ENCODE measurements at regions not wholly inside any gene's neighbourhood (a gene's known extent, or its start where the extent isn't known, plus 50 kb on each side); places are given as distances from the start of the nearest gene placed in this dataset.

DNA sequence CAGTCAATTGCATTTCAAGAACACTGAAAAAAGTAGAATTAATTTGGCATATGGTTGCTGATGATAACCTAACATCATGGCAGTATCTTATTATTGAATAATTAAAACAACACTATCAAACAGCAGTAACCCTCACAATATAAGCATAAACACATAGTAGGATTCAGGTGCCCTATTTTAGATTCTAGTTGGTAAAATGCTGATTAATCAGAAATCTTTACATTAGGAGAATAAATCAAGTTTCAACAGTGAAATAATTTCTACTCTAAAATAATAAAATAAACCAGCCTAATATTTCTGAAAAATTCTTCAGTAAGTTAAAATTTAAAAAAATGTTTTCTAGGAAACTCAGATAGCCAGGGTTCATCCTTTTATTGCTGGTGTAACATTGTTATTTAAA, 76.4 kb upstream of the NUDT12 start:
- no peaks in the 10 kb centered on the region for H3K27me3 ChIP-seq (ENCODE audit: control insufficient read depth, insufficient read depth, low read length)
- no peak overlapping the region for H3K4ac ChIP-seq (ENCODE audit: low read depth, low read length)
- H2AFZ ChIP-seq (replicated peaks; ENCODE audit: low read length, poor library complexity) = no peak overlapping the region
- no peaks in the 10 kb centered on the region for H3K9me3 ChIP-seq (ENCODE audit: control insufficient read depth, insufficient read depth, low read length)
- CTCF ChIA-PET = no interaction called here
- POLR2A ChIA-PET (ENCODE audit: unreplicated experiment) = no interaction called here
- no peak overlapping the region for H4K91ac ChIP-seq (ENCODE audit: insufficient read depth, low read depth, low read length)
- no peak overlapping the region for H3K4me2 ChIP-seq (ENCODE audit: low read depth, low read length)
- H4K5ac ChIP-seq (ENCODE audit: low read depth, low read length) = no peak overlapping the region
- intact Hi-C loops (cut with micrococcal nuclease) (no loop called here), dilution Hi-C loops (cut with HindIII; ENCODE audit: low sequenced_read_pairs, unreplicated experiment) (no loop called here), in situ Hi-C loops (cut with MboI; ENCODE audit: low sequenced_read_pairs) (no loop called here)
- no peak overlapping the region for H3K4me3 ChIP-seq (ENCODE audit: insufficient read depth, low read depth, low read length)
- H2BK120ac ChIP-seq (ENCODE audit: low read depth, low read length) = no peak overlapping the region
- no peak overlapping the region for H3K9ac ChIP-seq (ENCODE audit: low read depth, low read length)
- H3K14ac ChIP-seq (replicated peaks; ENCODE audit: low read depth, low read length) = no peak overlapping the region
- H3K56ac ChIP-seq (ENCODE audit: extremely low read depth, insufficient read depth, low read length) = no peak overlapping the region
- DNase-seq (no peak), ATAC-seq (ENCODE audit: low read depth) (no peak)
- TF ChIP-seq MAFK (IDR thresholded peaks at IDR 0.05; ENCODE audit: low read depth, low read length) (peak; percentile 77), CHD1 (IDR thresholded peaks at IDR 0.05; ENCODE audit: low read depth, low read length) (no peak), SMC3 (IDR thresholded peaks at IDR 0.05; ENCODE audit: low read depth, low read length) (no peak)
- H3K4me1 ChIP-seq (ENCODE audit: control insufficient read depth, insufficient read depth, low read length) = no peaks in the 10 kb centered on the region
- H3K18ac ChIP-seq (ENCODE audit: low read depth, low read length) = no peak overlapping the region
- H4K8ac ChIP-seq (ENCODE audit: low read depth in 2 of 2, low read length in 2 of 2) = no peak overlapping the region
- H4K20me1 ChIP-seq (ENCODE audit: insufficient read depth, low read length) = no peaks in the 10 kb centered on the region
- no peak overlapping the region for H2AK5ac ChIP-seq (ENCODE audit: low read depth, low read length)
- no peaks in the 10 kb centered on the region for H3K9me1 ChIP-seq (ENCODE audit: insufficient read depth, low read length)
- no peak overlapping the region for H3K27ac ChIP-seq (ENCODE audit: insufficient read depth, low read length)
- no peaks in the 10 kb centered on the region for H3K36me3 ChIP-seq (ENCODE audit: control insufficient read depth, insufficient read depth, low read length)
- H3K79me1 ChIP-seq (ENCODE audit: low read depth in 1 of 2, low read length in 2 of 2) = no peaks in the 10 kb centered on the region
- no peak overlapping the region for H2AK9ac ChIP-seq (replicated peaks; ENCODE audit: low read depth, low read length, poor library complexity)
- no peak overlapping the region for H2BK5ac ChIP-seq (ENCODE audit: low read depth, low read length, poor library complexity, severe bottlenecking)
- BruUV-seq (replicated peaks) = no TSS peak
- no peak overlapping the region for H2BK20ac ChIP-seq (ENCODE audit: low read depth, low read length)
- H3K23ac ChIP-seq (ENCODE audit: low read depth, low read length) = no peak overlapping the region
- no peak overlapping the region for H2BK15ac ChIP-seq (ENCODE audit: low read depth, low read length)

Data from IMR-90 (cell line).